OCI-LY7 (cell line): ENCODE measurements at regions not wholly inside any gene's neighbourhood (a gene's known extent, or its start where the extent isn't known, plus 50 kb on each side); places are given as distances from the start of the nearest gene placed in this dataset.

ENCODE experiments used
- BruUV-seq: library from RNA; stranded (reverse); fragments of 400-500 nt; replicated peaks from 2 replicates; lab custom pipeline; 2021; lab: Mats Ljungman, UMichigan
- CTCF ChIA-PET: fragments of 300-600 bp; sonication (Branson Sonifier 250); formaldehyde crosslinking; loops from one replicate; lab custom pipeline; 2022; ENCODE audit warnings: antibody characterized with exemption; ENCODE audit not compliant: unreplicated experiment; lab: Charles Lee
- POLR2A ChIA-PET: fragments of 300-600 bp; sonication (Branson Sonifier 250); formaldehyde crosslinking; loops from one replicate; lab custom pipeline; 2022; ENCODE audit warnings: antibody characterized with exemption; lab: Charles Lee
- DNase-seq: peaks from one replicate; pipeline ENCODE4 v3.0.0-alpha.2; 2015; ENCODE audit warnings: low spot score
- H2AFZ ChIP-seq: fragments of 200-600 bp; sonication (generic), shearing (Covaris generic); 2 replicates; pipeline ENCODE4 v1.6.1; 2014; ENCODE audit warnings: mild to moderate bottlenecking, antibody characterized with exemption, low read length, moderate library complexity
- H3K27ac ChIP-seq: fragments of 200-600 bp; sonication (generic); 2 replicates; pipeline ENCODE4 v1.5.1; 2014; ENCODE audit warnings: mixed run types, low read depth, mild to moderate bottlenecking, moderate library complexity, low read length, inconsistent platforms; ENCODE audit not compliant: poor library complexity, severe bottlenecking
- H3K36me3 ChIP-seq: fragments of 200-600 bp; sonication (generic); 2 replicates; pipeline ENCODE4 v1.6.1; 2014; ENCODE audit warnings: mild to moderate bottlenecking, antibody characterized with exemption, low read length, moderate library complexity, mixed read lengths; ENCODE audit not compliant: insufficient read depth
- H3K4me1 ChIP-seq: fragments of 200-600 bp; sonication (generic); 2 replicates; pipeline ENCODE4 v1.5.1; 2014; ENCODE audit warnings: mild to moderate bottlenecking, low read length; ENCODE audit not compliant: insufficient read depth, poor library complexity, severe bottlenecking
- H3K4me2 ChIP-seq: fragments of 200-600 bp; sonication (generic); 2 replicates; pipeline ENCODE4 v1.6.1; 2014; ENCODE audit warnings: mild to moderate bottlenecking, low read length
- H3K4me3 ChIP-seq: fragments of 200-600 bp; sonication (generic); 2 replicates; pipeline ENCODE4 v1.5.1; 2014; ENCODE audit warnings: mild to moderate bottlenecking, low read depth, low read length; ENCODE audit not compliant: poor library complexity, severe bottlenecking
- H3K79me2 ChIP-seq: fragments of 200-600 bp; sonication (generic); 2 replicates; pipeline ENCODE4 v1.6.1; 2016; ENCODE audit warnings: low read depth, mild to moderate bottlenecking, low read length, moderate library complexity, mixed read lengths; ENCODE audit not compliant: insufficient read depth
- H3K9me2 ChIP-seq: fragments of 200-600 bp; sonication (generic); 2 replicates; pipeline ENCODE4 v1.6.1; 2016; ENCODE audit warnings: mild to moderate bottlenecking, low read length, mixed read lengths; ENCODE audit not compliant: insufficient read depth
- H3K9me3 ChIP-seq: fragments of 200-600 bp; sonication (generic); 2 replicates; pipeline ENCODE4 v1.6.1; 2014; ENCODE audit warnings: mild to moderate bottlenecking, mixed run types, low read length, mixed read lengths
- H4K20me1 ChIP-seq: fragments of 200-600 bp; sonication (generic); 2 replicates; pipeline ENCODE4 v1.6.1; 2014; ENCODE audit warnings: mild to moderate bottlenecking, antibody characterized with exemption, low read length, moderate library complexity, mixed read lengths; ENCODE audit not compliant: insufficient read depth
- CTCF ChIP-seq: fragments of 200-600 bp; sonication (generic); conservative IDR thresholded peaks from 2 replicates; pipeline ENCODE4 v1.5.1; 2014; ENCODE audit warnings: mild to moderate bottlenecking, antibody characterized with exemption, low read length, moderate library complexity, mixed read lengths
- EZH2phosphoT487 ChIP-seq: fragments of 200-600 bp; sonication (generic); IDR thresholded peaks from 2 replicates; pipeline ENCODE4 v1.6.1; 2018; ENCODE audit warnings: low read depth, borderline replicate concordance, mild to moderate bottlenecking, mixed run types, antibody characterized with exemption, low read length, moderate library complexity, mixed read lengths
- intact Hi-C: fragments of 100-400 bp; cut with micrococcal nuclease; formaldehyde crosslinking; loops from one replicate; pipeline ENCODE4 v1.10.0; 2022; ENCODE audit not compliant: unreplicated experiment

- no peaks in the 10 kb centered on the region for H3K79me2 ChIP-seq
- no peaks in the 10 kb centered on the region for H3K9me2 ChIP-seq
- intact Hi-C loops: loop anchor here (2.0 kb wide), 1 partner anchor 1259 kb away; no protein-coding TSS in a partner anchor
- BruUV-seq: no TSS peak
- H3K27ac ChIP-seq: no peak overlapping the region
- H3K36me3 ChIP-seq: no peaks in the 10 kb centered on the region
- H2AFZ ChIP-seq: no peak overlapping the region
- TF ChIP-seq CTCF: peak; percentile 87
- no peak for TF ChIP-seq EZH2phosphoT487
- no peak overlapping the region for H3K4me3 ChIP-seq
- H4K20me1 ChIP-seq: no peaks in the 10 kb centered on the region
- no peaks in the 10 kb centered on the region for H3K9me3 ChIP-seq
- DNase-seq: peak; percentile 73
- no peaks in the 10 kb centered on the region for H3K4me1 ChIP-seq
- ChIA-PET POLR2A (interaction anchor here (0.6 kb wide), 1 partner anchor 672 kb away, joined by 4 read pairs; no protein-coding TSS in a partner anchor), CTCF (no interaction called here)
- no peak overlapping the region for H3K4me2 ChIP-seq
Observed at GRCh38 chr14:49173765-49174373, 412.3 kb downstream of the RPS29 start.

- intact Hi-C loops: no loop called here
- Histone ChIP-seq H3K36me3 (no peaks in the 10 kb centered on the region), H3K4me2 (no peak overlapping the region), H3K79me2 (no peaks in the 10 kb centered on the region), H2AFZ (no peak overlapping the region), H3K4me1 (no peaks in the 10 kb centered on the region), H3K9me2 (no peaks in the 10 kb centered on the region), H4K20me1 (no peaks in the 10 kb centered on the region), H3K27ac (no peak overlapping the region), H3K4me3 (no peak overlapping the region), H3K9me3 (no peaks in the 10 kb centered on the region)
- no peak for TF ChIP-seq EZH2phosphoT487
- no peak for DNase-seq
- ChIA-PET CTCF (no interaction called here), POLR2A (no interaction called here)
- BruUV-seq: no TSS peak
Observed at GRCh38 chr14:49164074-49164473, 422.1 kb downstream of the RPS29 start.

GRCh38 chr14:49160983-49161382 lies 425.2 kb downstream of the RPS29 start:
- peak; percentile 10 for DNase-seq
- intact Hi-C loops: no loop called here
- Histone ChIP-seq H3K4me1 (no peaks in the 10 kb centered on the region), H2AFZ (0 out of 2 replicates have a peak overlapping the region, but pooled peaks have one; percentile 35), H4K20me1 (no peaks in the 10 kb centered on the region), H3K4me3 (no peak overlapping the region), H3K79me2 (no peaks in the 10 kb centered on the region), H3K36me3 (no peaks in the 10 kb centered on the region), H3K9me3 (no peaks in the 10 kb centered on the region), H3K9me2 (no peaks in the 10 kb centered on the region), H3K27ac (no peak overlapping the region), H3K4me2 (no peak overlapping the region)
- POLR2A ChIA-PET: interaction anchor here (1.0 kb wide), 1 partner anchor 37 kb away, joined by 3 read pairs; no protein-coding TSS in a partner anchor
- TF ChIP-seq CTCF (no peak), EZH2phosphoT487 (no peak)
- CTCF ChIA-PET: no interaction called here
- BruUV-seq: no TSS peak
